HG03135 (cell line): ENCODE measurements at regions not wholly inside any gene's neighbourhood (a gene's known extent, or its start where the extent isn't known, plus 50 kb on each side); places are given as distances from the start of the nearest gene placed in this dataset.
"Not testable (repeated sequence)": the region's sequence is repeated elsewhere in the genome, so short reads cannot be mapped to it uniquely, and the experiment has no call there.

ENCODE experiments used
- ATAC-seq: cut with Tn5 transposase; IDR thresholded peaks from one replicate; pipeline ENCODE4 v1.9.1; 2021; ENCODE audit warnings: mild to moderate bottlenecking, moderate library complexity; ENCODE audit not compliant: unreplicated experiment

DNA sequence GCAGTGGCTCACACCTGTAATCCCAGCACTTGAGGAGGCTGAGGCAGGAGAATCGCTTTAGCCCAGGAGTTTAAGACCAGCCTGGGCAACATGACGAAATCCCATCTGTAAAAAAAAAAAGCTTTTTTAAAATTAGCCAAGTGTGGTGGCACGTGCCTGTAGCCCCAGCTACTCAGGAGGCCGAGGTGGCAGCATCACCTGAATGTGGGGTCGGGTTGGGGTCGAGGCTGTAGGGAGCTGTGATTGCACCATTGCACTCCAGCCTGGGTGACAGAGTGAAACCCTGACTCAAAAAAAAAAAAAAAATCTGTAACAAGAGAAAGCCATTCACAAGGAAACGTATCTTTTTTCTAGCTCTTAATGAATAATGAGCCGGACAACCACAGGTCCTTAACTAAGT lies 74.7 kb upstream of the DLG1 start:
- no peak for ATAC-seq

DNA sequence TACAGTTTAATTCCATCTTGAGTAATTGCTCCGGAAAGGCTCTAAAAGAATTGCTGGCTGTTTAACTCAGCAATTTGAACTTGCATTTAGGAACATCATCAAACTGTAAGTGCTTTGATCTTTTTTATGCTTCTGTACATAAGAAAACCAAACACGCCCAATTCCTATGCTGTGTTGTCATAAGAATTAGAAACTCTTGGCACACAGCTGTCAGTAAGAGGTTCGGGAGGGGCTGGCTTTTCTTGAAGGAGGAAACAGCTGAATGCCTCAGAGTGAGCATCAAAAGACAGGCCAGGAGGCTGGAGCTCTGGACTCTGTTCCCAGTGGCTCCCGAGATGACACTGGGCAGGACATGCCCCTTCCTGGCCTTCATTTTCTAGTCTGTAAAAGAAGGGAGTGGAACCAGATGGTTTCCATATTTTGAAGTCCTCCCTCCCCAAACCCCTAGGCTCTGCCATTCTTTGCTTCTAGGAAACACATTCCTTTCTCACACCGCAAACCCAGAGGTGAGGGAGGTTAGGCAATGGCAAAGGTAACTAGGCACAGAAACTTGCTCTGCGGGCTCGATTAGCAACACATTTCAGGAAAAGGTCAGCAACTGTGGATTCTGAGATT lies 73.7 kb upstream of the DLG1 start:
- no peak for ATAC-seq

GRCh38 chr3:197371591-197372046 lies 73.2 kb upstream of the DLG1 start:
- ATAC-seq, result no peak

DNA sequence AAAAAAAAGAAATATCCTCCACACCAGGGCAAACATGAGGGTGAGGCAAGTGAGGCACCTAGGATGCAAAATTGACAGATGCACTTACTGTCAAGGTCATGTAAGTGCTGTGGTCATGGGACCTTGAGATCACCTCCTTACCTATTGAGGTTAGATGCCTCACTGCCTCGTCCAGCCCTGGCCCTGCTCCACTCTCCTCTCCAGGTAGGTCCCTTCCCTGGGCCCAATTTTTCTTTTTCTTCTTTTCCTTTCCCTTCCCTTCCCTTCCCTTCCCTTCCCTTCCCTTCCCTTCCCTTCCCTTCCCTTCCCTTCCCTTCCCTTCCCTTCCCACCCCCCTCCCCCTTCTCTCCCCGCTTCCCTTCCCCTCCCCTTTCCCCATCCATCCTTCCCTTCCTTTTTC lies 71.1 kb upstream of the DLG1 start:
- ATAC-seq, result no peak

GRCh38 chr3:197368821-197369220 lies 70.4 kb upstream of the DLG1 start:
- ATAC-seq, result no peak

DNA sequence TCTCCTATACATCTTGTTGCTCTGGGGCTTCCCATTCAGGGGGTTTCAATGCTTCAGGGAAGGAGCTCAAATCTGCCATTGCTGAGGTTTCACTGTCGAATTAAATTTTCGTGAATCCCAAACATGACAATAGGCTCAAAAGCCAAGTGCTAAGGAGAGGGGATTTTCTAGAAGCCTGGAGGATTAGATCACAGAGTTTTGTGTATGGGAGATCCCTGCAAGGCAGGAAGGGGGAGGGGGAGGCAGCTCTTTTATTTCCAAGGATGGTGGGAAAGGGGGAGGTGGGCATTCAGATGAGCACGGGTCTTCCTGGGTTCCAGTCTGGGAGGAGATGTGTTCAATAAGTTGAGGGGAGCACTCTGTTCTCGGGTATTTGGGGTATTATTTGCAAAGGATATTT lies 69.9 kb upstream of the DLG1 start:
- ATAC-seq, result no peak

DNA sequence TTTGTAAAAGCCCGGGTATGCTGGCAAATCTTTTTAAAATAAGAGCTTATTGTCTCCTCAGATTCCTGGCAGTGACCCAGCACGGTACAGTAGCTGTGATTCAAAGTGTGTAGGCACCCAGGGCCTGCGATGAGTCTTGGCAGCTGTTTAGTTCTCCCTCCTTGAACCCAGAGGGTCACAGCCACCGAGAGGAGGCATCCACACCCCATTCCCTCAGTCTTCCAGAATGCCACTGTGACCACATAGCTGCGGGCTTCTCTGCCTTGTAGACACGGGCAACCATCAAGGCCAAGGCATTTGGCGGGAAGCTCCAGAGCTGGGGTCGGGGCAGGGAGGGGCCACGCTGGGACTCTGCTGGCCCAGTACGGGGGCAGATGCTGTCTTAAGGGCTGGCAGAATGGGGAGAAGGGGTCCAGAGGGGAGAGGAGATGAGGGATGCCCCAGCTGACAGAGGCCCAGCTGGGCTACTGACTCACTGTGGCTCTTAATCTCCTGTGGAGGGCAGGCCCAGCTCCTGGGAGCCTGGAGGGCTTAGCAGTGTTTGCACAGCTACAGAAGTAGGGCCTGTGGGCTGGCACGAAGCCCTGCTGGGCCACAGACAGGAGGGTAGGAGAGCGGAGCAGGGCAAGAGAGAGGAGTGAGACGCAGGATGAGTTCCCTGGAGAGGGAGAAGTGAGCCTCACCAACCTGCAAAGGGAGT lies 68.8 kb upstream of the DLG1 start:
- no peak for ATAC-seq

GRCh38 chr3:197366301-197367044 lies 68.1 kb upstream of the DLG1 start:
- ATAC-seq, result no peak

DNA sequence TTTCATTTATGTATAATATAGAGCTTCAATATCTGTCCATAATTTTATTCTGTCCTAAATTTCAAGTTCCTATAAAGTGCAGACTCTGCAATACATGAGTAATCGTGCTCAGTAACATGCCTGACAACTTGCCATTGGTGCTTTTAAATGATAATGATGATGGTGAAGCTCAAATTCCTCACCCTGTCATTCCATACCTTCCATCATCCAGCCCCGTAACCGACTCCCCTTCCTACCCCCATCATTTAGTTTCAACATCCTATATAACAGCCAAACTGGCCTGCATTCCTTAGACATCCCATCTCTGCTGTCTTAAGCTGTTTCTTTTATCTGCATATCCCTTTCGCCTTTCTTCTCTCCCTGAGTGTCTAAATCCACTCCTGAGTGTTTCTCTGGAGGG lies 67.2 kb upstream of the DLG1 start:
- ATAC-seq, result no peak

GRCh38 chr3:197364410-197365071 lies 66.1 kb upstream of the DLG1 start:
- no peak for ATAC-seq

GRCh38 chr3:197363553-197364409 lies 65.4 kb upstream of the DLG1 start:
- no peak for ATAC-seq

DNA sequence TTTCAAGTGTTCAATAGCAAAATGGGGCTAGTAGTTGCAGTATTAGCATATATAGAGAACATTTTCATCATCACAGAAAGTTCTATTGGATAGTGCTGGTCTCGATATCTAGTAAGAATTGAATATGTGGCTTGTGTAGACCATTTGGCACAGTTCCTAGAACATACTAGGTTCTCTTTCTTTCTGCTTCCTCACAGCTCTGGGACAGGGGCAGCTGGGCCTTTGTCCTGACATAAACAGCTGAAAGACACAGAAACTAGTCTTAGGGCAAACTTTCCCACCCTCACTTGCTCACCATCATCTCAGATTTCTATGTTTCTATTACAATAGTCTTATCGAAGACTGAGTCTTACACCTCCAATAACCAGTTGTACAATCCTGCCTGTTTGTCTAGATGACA lies 63.7 kb upstream of the DLG1 start:
- no peak for ATAC-seq

DNA sequence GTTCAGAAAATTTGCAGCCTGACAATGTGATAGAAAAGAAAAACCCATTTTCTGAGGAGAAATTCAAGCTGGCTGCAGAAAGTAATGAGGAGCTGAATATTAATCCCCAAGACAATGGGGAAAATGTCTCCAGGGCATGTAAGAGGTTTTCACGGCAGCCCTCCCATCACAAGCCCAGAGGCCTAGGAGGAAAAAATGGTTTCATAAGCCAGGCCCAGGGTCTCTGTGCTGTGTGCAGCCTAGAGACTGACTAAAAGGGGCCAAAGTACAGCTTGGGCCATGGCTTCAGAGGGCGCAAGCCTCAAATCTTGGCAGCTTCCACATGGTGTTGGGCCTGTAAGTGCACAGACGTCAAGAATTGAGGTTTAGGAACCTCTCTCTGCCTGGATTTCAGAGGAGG lies 61.7 kb upstream of the DLG1 start:
- ATAC-seq, result not testable (repeated sequence)

GRCh38 chr3:197359476-197359875 lies 61.1 kb upstream of the DLG1 start:
- not testable (repeated sequence) for ATAC-seq

DNA sequence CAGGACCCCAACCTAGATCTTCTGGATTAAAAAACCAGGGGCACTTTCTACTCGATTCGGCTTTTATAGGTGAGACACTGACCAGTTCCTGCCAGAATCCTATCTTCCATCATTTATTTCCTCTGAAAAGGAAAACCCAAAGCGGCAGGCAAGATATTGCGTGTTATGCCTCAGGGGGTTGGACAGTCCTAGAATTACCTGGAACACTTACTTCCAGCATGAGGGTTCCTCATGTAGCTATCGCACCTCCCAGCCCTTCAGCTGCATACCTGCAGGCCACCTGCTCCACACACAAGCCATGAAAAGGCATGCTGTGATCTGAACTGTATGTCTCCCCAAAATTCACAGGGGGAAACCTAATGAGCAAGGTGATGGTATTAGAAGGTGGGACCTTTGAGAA lies 58.3 kb upstream of the DLG1 start:
- no peak for ATAC-seq

DNA sequence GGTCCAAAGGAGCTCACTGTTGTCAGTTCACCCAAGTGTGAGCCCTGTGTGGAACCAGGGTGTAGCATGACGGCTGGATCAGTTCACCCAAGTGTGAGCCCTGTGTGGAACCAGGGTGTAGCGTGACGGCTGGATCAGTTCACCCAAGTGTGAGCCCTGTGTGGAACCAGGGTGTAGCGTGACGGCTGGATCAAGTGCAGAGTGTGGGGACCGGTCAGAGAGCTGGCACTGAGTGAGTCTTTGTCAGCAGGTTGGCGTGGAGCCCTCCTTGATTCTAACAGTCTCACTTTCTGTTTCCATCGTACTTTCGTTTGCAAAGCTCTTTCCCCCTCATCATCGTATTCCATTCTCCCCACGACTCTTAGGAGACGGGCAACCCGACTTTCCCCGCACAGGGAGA lies 57.9 kb upstream of the DLG1 start:
- no peak for ATAC-seq

GRCh38 chr3:197355713-197356112 lies 57.3 kb upstream of the DLG1 start:
- ATAC-seq, result no peak

DNA sequence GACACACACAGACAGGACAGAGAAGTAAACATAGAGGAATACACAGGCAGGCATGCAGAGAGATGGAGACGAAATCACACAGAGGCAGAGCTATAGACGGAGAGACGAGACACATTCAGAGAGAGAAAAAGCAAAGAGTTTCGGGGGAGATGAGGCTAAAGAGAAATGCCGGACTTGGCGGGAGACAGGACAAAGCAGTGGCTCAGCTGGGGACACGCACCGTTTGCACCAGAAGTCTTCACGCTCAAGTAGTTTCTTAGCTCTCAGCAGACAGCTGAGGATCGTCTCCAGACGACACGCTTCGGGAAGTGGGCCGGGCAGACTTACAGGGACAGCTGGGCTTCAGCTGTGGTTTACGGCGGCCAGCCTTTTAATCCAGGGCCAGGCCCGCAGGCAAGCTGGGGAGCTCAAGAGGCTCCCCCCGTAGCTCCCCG lies 56.2 kb upstream of the DLG1 start:
- no peak for ATAC-seq

GRCh38 chr3:197353867-197354567 lies 55.6 kb upstream of the DLG1 start:
- ATAC-seq, result no peak
